GM12874 (cell line): ENCODE measurements at regions not wholly inside any gene's neighbourhood (a gene's known extent, or its start where the extent isn't known, plus 50 kb on each side); places are given as distances from the start of the nearest gene placed in this dataset.

Source experiments
- CTCF ChIP-seq: IDR thresholded peaks from 2 replicates; pipeline ENCODE4 v1.5.1; 2011; ENCODE audit warnings: low read depth, mild to moderate bottlenecking, control low read depth, low read length, moderate library complexity; ENCODE audit not compliant: insufficient read depth

DNA sequence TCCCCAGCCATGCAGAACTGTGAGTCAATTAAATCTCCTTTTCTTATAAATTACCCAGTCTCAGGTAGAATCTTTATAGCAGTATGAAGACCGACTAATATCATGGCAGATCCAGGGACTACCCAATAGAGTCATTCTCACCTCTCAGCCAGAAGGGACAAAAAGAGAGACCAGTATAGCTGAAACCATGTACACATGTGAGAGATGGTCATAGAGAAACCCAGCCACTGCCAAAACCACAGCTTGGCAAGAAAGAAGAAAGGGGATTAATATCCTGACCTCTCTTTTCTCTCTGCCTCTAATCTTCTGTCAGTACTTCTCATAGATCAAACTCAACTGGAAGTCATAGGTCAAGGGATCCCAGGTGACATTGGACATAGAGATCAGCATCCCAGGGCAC, 109.8 kb downstream of the CCDC34 start:
- no peak for TF ChIP-seq CTCF

GRCh38 chr11:27250867-27251665, 111.9 kb downstream of the CCDC34 start:
- TF ChIP-seq CTCF, result no peak

- TF ChIP-seq CTCF, result no peak
Observed at GRCh38 chr11:27248576-27249509, 114.2 kb downstream of the CCDC34 start.

DNA sequence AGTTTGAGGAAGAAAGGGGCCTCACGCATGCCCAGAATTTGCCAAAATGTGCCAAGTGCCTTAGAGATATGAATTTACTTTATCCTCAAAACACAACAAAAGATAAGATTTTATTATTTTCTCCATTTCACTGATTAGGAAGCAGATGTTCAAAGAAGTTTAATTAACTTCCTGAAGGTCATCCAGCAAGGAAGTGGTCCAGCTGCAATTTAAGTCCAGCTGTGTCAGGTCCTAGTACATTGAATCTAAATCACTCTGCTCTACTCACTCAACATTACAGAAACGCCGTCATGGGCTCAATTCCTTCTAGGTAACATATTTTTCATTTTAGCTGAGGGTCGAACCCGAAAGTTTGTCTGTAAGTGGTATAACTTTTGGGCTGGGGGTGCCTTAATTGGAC, 115.4 kb downstream of the CCDC34 start:
- no peak for TF ChIP-seq CTCF

DNA sequence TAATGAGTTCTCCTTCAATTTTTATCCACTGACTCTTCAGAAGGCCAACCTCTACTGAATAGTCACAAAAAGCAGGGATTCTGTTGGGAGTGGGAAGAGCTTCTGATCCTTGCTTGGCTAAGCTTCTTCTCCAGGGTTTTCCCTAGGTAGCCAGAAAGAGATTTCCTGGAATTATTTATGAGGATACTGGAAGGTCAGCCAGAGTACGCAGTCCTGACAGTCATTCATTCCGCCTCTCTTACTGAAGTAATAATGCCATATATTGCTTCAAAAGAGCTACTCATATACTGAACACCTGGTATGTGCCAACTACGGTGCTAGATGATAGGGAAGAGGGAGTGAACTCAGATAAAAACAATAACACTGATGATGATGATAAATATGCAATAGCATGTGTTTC, 116.1 kb downstream of the CCDC34 start:
- no peak for TF ChIP-seq CTCF

DNA sequence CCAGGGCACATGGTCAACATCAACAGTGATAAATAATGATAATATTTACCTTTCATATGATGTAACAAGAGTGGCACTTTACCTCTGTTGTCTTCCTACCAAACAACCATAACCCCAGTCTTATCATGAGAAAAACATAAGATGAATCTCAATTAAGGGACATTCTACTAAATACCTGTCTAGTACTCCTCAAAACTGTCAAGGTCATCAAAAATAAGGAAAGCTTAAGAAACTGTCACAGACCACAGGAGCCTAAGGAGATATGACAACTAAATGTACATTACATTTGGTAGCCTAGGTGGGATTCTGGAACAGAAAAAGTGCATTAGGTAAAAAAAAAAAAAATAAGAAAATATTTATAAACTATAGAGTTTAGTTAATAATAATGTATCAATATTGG, 118.1 kb downstream of the CCDC34 start:
- no peak for TF ChIP-seq CTCF

GRCh38 chr11:27242591-27242990, 120.4 kb downstream of the CCDC34 start:
- no peak for TF ChIP-seq CTCF
